ENCODE measurements at regions not wholly inside any gene's neighbourhood (a gene's known extent, or its start where the extent isn't known, plus 50 kb on each side); places are given as distances from the start of the nearest gene placed in this dataset.

- Histone ChIP-seq H3K18ac (ENCODE audit: low read length) (no peak overlapping the region), H4K8ac (ENCODE audit: low read depth, low read length) (no peak overlapping the region), H4K91ac (ENCODE audit: low read depth, low read length) (no peak overlapping the region), H3K14ac (ENCODE audit: low read length) (no peak overlapping the region), H3K4me1 (ENCODE audit: control insufficient read depth in 1 of 2, insufficient read depth in 2 of 2, low read length in 2 of 2) (peaks cover 0 to 2% of the 10 kb centered on the region in 2 experiments), H3K4me3 (ENCODE audit: low read depth, low read length) (no peak overlapping the region), H3K23ac (ENCODE audit: low read length) (no peak overlapping the region), H3K36me3 (ENCODE audit: control insufficient read depth in 1 of 2, insufficient read depth in 2 of 2, low read length in 2 of 2) (no peaks in the 10 kb centered on the region), H2BK5ac (ENCODE audit: low read depth, low read length, poor library complexity) (no peak overlapping the region), H2AK5ac (ENCODE audit: low read length) (no peak overlapping the region), H3K79me1 (ENCODE audit: low read length) (no peaks in the 10 kb centered on the region), H2BK12ac (ENCODE audit: low read length) (no peak overlapping the region), H3K79me2 (ENCODE audit: control insufficient read depth, insufficient read depth, low read length, poor library complexity) (no peaks in the 10 kb centered on the region), H3K4me2 (ENCODE audit: low read length) (no peak overlapping the region), H3K9ac (ENCODE audit: low read length) (no peak overlapping the region), H3K9me3 (ENCODE audit: insufficient read depth, low read depth, low read length) (peaks cover 2% of the 10 kb centered on the region), H3K27ac (ENCODE audit: low read depth, low read length) (no peak overlapping the region), H3K4ac (ENCODE audit: low read depth, low read length) (no peak overlapping the region), H4K12ac (ENCODE audit: low read depth, low read length) (no peak overlapping the region), H2BK120ac (ENCODE audit: insufficient read depth, low read length, poor library complexity) (no peak overlapping the region), H2AFZ (ENCODE audit: insufficient read depth, low read length, poor library complexity) (no peak overlapping the region), H3K27me3 (ENCODE audit: insufficient read depth, low read length) (peaks cover 11% of the 10 kb centered on the region)
- 100% methylated on average over 2 of the region's 7 CpGs for WGBS (ENCODE audit: extremely low coverage, insufficient coverage, insufficient read length)
- DNase-seq: no peak
These were observed 73.9 kb downstream of the KLHDC7A start for GRCh38 chr1:18554597-18554996.

GRCh38 chr1:18555036-18555435, 74.3 kb downstream of the KLHDC7A start:
- Histone ChIP-seq H3K23ac (ENCODE audit: low read length) (no peak overlapping the region), H3K18ac (ENCODE audit: low read length) (no peak overlapping the region), H2BK120ac (ENCODE audit: insufficient read depth, low read length, poor library complexity) (no peak overlapping the region), H3K79me1 (ENCODE audit: low read length) (no peaks in the 10 kb centered on the region), H3K4me1 (ENCODE audit: control insufficient read depth in 1 of 2, insufficient read depth in 2 of 2, low read length in 2 of 2) (peaks cover 0 to 2% of the 10 kb centered on the region in 2 experiments), H3K9me3 (ENCODE audit: insufficient read depth, low read depth, low read length) (peaks cover 2% of the 10 kb centered on the region), H4K12ac (ENCODE audit: low read depth, low read length) (no peak overlapping the region), H3K79me2 (ENCODE audit: control insufficient read depth, insufficient read depth, low read length, poor library complexity) (no peaks in the 10 kb centered on the region), H3K9ac (ENCODE audit: low read length) (no peak overlapping the region), H2AK5ac (ENCODE audit: low read length) (no peak overlapping the region), H4K8ac (ENCODE audit: low read depth, low read length) (no peak overlapping the region), H2AFZ (ENCODE audit: insufficient read depth, low read length, poor library complexity) (no peak overlapping the region), H2BK5ac (ENCODE audit: low read depth, low read length, poor library complexity) (no peak overlapping the region), H3K4ac (ENCODE audit: low read depth, low read length) (no peak overlapping the region), H4K91ac (ENCODE audit: low read depth, low read length) (no peak overlapping the region), H3K4me3 (ENCODE audit: low read depth, low read length) (no peak overlapping the region), H2BK12ac (ENCODE audit: low read length) (no peak overlapping the region), H3K14ac (ENCODE audit: low read length) (no peak overlapping the region), H3K4me2 (ENCODE audit: low read length) (no peak overlapping the region), H3K36me3 (ENCODE audit: control insufficient read depth in 1 of 2, insufficient read depth in 2 of 2, low read length in 2 of 2) (no peaks in the 10 kb centered on the region), H3K27me3 (ENCODE audit: insufficient read depth, low read length) (peaks cover 11% of the 10 kb centered on the region), H3K27ac (ENCODE audit: low read depth, low read length) (no peak overlapping the region)
- no peak for DNase-seq
- no CpG with 5 or more reads among the region's 5 CpGs for WGBS (ENCODE audit: extremely low coverage, insufficient coverage, insufficient read length)

GRCh38 chr1:18556364-18556763, 74.3 kb upstream of the PAX7 start:
- Histone ChIP-seq H3K4me1 (ENCODE audit: control insufficient read depth in 1 of 2, insufficient read depth in 2 of 2, low read length in 2 of 2) (peaks cover 0 to 2% of the 10 kb centered on the region in 2 experiments), H3K9ac (ENCODE audit: low read length) (no peak overlapping the region), H3K18ac (ENCODE audit: low read length) (no peak overlapping the region), H4K8ac (ENCODE audit: low read depth, low read length) (no peak overlapping the region), H3K4me3 (ENCODE audit: low read depth, low read length) (no peak overlapping the region), H3K79me2 (ENCODE audit: control insufficient read depth, insufficient read depth, low read length, poor library complexity) (no peaks in the 10 kb centered on the region), H4K91ac (ENCODE audit: low read depth, low read length) (no peak overlapping the region), H3K4me2 (ENCODE audit: low read length) (no peak overlapping the region), H2BK120ac (ENCODE audit: insufficient read depth, low read length, poor library complexity) (no peak overlapping the region), H3K9me3 (ENCODE audit: insufficient read depth, low read depth, low read length) (peaks cover 2% of the 10 kb centered on the region), H2BK5ac (ENCODE audit: low read depth, low read length, poor library complexity) (no peak overlapping the region), H3K36me3 (ENCODE audit: control insufficient read depth in 1 of 2, insufficient read depth in 2 of 2, low read length in 2 of 2) (no peaks in the 10 kb centered on the region), H3K27ac (ENCODE audit: low read depth, low read length) (no peak overlapping the region), H3K79me1 (ENCODE audit: low read length) (no peaks in the 10 kb centered on the region), H3K4ac (ENCODE audit: low read depth, low read length) (no peak overlapping the region), H3K23ac (ENCODE audit: low read length) (no peak overlapping the region), H3K27me3 (ENCODE audit: insufficient read depth, low read length) (peaks cover 11% of the 10 kb centered on the region), H4K12ac (ENCODE audit: low read depth, low read length) (no peak overlapping the region), H2AFZ (ENCODE audit: insufficient read depth, low read length, poor library complexity) (no peak overlapping the region), H2BK12ac (ENCODE audit: low read length) (no peak overlapping the region), H2AK5ac (ENCODE audit: low read length) (no peak overlapping the region), H3K14ac (ENCODE audit: low read length) (no peak overlapping the region)
- peak in 1 of 2 donors; percentile 28 for DNase-seq
- no CpG with 5 or more reads among the region's 4 CpGs for WGBS (ENCODE audit: extremely low coverage, insufficient coverage, insufficient read length)

DNA sequence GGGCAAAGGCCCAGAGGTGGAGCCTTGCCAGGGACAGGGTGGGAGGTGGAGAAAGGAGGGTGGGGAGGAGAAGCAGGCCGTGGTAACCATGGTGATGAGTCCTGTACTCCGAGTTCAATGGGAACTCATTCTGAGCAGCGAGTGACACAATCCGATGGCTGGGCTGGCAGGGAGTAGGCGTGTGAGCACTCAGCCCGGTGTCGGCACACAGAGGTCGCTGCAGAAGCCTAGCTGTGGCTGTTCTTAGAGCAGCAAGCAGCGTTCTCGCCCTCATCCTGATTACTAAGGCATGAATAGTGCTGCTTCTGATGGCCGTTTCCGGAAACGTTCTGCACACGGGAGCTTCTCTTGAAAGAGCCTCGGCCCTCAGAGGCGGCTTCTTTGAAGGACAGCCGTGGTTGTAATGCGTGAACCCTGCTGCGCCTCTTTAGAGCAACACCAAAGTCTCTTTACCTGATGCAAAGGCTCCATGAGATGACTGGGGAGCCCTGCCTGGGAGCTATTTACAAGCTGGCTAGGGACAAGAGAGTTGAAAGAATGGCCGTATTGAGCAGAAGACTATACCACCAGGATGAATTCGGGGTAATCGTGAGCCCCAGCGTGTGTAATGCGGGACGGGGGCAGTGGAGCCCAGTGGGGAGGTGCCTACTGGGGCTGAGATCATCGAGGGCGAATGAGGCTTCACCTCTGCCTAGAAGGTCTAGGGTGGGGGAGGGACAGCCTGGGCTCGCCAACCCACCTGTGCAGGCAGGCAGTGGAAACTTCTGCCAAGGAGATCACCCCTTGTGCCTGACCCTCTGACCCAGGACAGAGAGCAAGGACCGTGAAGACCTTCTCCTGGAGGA, 72.8 kb upstream of the PAX7 start:
- Histone ChIP-seq H2BK120ac (ENCODE audit: insufficient read depth, low read length, poor library complexity) (no peak overlapping the region), H3K23ac (ENCODE audit: low read length) (no peak overlapping the region), H4K91ac (ENCODE audit: low read depth, low read length) (no peak overlapping the region), H3K14ac (ENCODE audit: low read length) (no peak overlapping the region), H3K36me3 (ENCODE audit: control insufficient read depth in 1 of 2, insufficient read depth in 2 of 2, low read length in 2 of 2) (no peaks in the 10 kb centered on the region), H2BK12ac (ENCODE audit: low read length) (no peak overlapping the region), H4K8ac (ENCODE audit: low read depth, low read length) (no peak overlapping the region), H4K12ac (ENCODE audit: low read depth, low read length) (no peak overlapping the region), H3K4me1 (ENCODE audit: control insufficient read depth in 1 of 2, insufficient read depth in 2 of 2, low read length in 2 of 2) (peaks cover 0 to 2% of the 10 kb centered on the region in 2 experiments), H2AK5ac (ENCODE audit: low read length) (no peak overlapping the region), H3K79me1 (ENCODE audit: low read length) (no peaks in the 10 kb centered on the region), H2BK5ac (ENCODE audit: low read depth, low read length, poor library complexity) (no peak overlapping the region), H3K79me2 (ENCODE audit: control insufficient read depth, insufficient read depth, low read length, poor library complexity) (no peaks in the 10 kb centered on the region), H3K9me3 (ENCODE audit: insufficient read depth, low read depth, low read length) (peaks cover 2% of the 10 kb centered on the region), H3K4ac (ENCODE audit: low read depth, low read length) (no peak overlapping the region), H3K9ac (ENCODE audit: low read length) (no peak overlapping the region), H3K18ac (ENCODE audit: low read length) (no peak overlapping the region), H3K27me3 (ENCODE audit: insufficient read depth, low read length) (peaks cover 11% of the 10 kb centered on the region), H3K4me2 (ENCODE audit: low read length) (peak overlapping the region; percentile 2), H2AFZ (ENCODE audit: insufficient read depth, low read length, poor library complexity) (no peak overlapping the region), H3K27ac (ENCODE audit: low read depth, low read length) (no peak overlapping the region), H3K4me3 (ENCODE audit: low read depth, low read length) (no peak overlapping the region)
- no CpG with 5 or more reads among the region's 29 CpGs for WGBS (ENCODE audit: extremely low coverage, insufficient coverage, insufficient read length)
- peak in 1 of 2 donors; percentile 2 for DNase-seq
